Smooth muscle cell (in vitro differentiated cells): ENCODE measurements at regions not wholly inside any gene's neighbourhood (a gene's known extent, or its start where the extent isn't known, plus 50 kb on each side); places are given as distances from the start of the nearest gene placed in this dataset.

Experiments used
- DNase-seq: peaks from one replicate; lab custom pipeline; 2025; ENCODE audit not compliant: unreplicated experiment; lab: John Stamatoyannopoulos, UW
- H2AFZ ChIP-seq: fragments of 200-600 bp; sonication (generic); 2 replicates; pipeline ENCODE4 v1.6.0; 2016; ENCODE audit warnings: antibody characterized with exemption, low read depth, mild to moderate bottlenecking
- H3F3A ChIP-seq: fragments of 200-600 bp; sonication (generic); 2 replicates; pipeline ENCODE4 v1.6.0; 2017; ENCODE audit warnings: antibody characterized with exemption, low read depth
- H3K27ac ChIP-seq: fragments of 200-600 bp; sonication (generic); 2 replicates; pipeline ENCODE4 v1.5.1; 2016; ENCODE audit warnings: low read depth, mild to moderate bottlenecking
- H3K27me3 ChIP-seq: fragments of 200-600 bp; sonication (generic); 2 replicates; pipeline ENCODE4 v1.6.1; 2016; ENCODE audit warnings: low read depth, mild to moderate bottlenecking
- H3K36me3 ChIP-seq: fragments of 200-600 bp; sonication (generic); 2 replicates; pipeline ENCODE4 v1.5.1; 2016; ENCODE audit warnings: low read depth
- H3K4me1 ChIP-seq: fragments of 200-600 bp; sonication (generic); 2 replicates; pipeline ENCODE4 v1.5.1; 2016; ENCODE audit warnings: low read depth
- H3K4me2 ChIP-seq: fragments of 200-600 bp; sonication (generic); 2 replicates; pipeline ENCODE4 v1.6.0; 2016; ENCODE audit warnings: mild to moderate bottlenecking
- H3K4me3 ChIP-seq: fragments of 200-600 bp; sonication (generic); 2 replicates; pipeline ENCODE4 v1.5.1; 2016; ENCODE audit warnings: mild to moderate bottlenecking
- H3K79me2 ChIP-seq: fragments of 200-600 bp; sonication (generic); 2 replicates; pipeline ENCODE4 v1.6.0; 2016; ENCODE audit warnings: low read depth, mild to moderate bottlenecking
- H3K9ac ChIP-seq: fragments of 200-600 bp; sonication (generic); 2 replicates; pipeline ENCODE4 v1.6.0; 2016; ENCODE audit warnings: low read depth
- H3K9me3 ChIP-seq: fragments of 200-600 bp; sonication (generic); replicated peaks from 2 replicates; pipeline ENCODE4 v1.5.1; 2016; ENCODE audit warnings: low read depth
- H4K20me1 ChIP-seq: fragments of 200-600 bp; sonication (generic); 2 replicates; pipeline ENCODE4 v1.6.0; 2016; ENCODE audit warnings: low read depth
- CTCF ChIP-seq: fragments of 200-600 bp; sonication (generic); IDR thresholded peaks from 2 replicates; pipeline ENCODE4 v1.5.1; 2017; ENCODE audit warnings: borderline replicate concordance, mild to moderate bottlenecking, antibody characterized with exemption; ENCODE audit not compliant: insufficient read depth, poor library complexity, severe bottlenecking
- WGBS: methylation state at CpG from one replicate; pipeline ENCODE4 v1.1.7; 2016; ENCODE audit warnings: low lambda C conversion rate; 5-methylcytosine and 5-hydroxymethylcytosine counted together

- H3K27me3 ChIP-seq = no peaks in the 10 kb centered on the region
- H3K4me3 ChIP-seq = no peak overlapping the region
- no peak overlapping the region for H2AFZ ChIP-seq
- H3K27ac ChIP-seq = no peak overlapping the region
- no peaks in the 10 kb centered on the region for H3F3A ChIP-seq
- 88% methylated on average over 2 of the region's 2 CpGs for WGBS
- TF ChIP-seq CTCF = no peak
- no peak overlapping the region for H3K9ac ChIP-seq
- no peaks in the 10 kb centered on the region for H3K36me3 ChIP-seq
- H3K79me2 ChIP-seq = no peaks in the 10 kb centered on the region
- H4K20me1 ChIP-seq = no peaks in the 10 kb centered on the region
- no peak for DNase-seq
- H3K4me1 ChIP-seq = no peaks in the 10 kb centered on the region
- no peaks in the 10 kb centered on the region for H3K9me3 ChIP-seq
- no peak overlapping the region for H3K4me2 ChIP-seq
These were observed 370.5 kb upstream of the ARID1B start for GRCh38 chr6:156406688-156407087.

- no peak overlapping the region for H3K27ac ChIP-seq
- H3K9ac ChIP-seq = no peak overlapping the region
- no peak overlapping the region for H3K4me3 ChIP-seq
- no peaks in the 10 kb centered on the region for H3K9me3 ChIP-seq
- no peaks in the 10 kb centered on the region for H3K4me1 ChIP-seq
- no peak for DNase-seq
- no peaks in the 10 kb centered on the region for H3K79me2 ChIP-seq
- WGBS = 96% methylated on average over 3 of the region's 3 CpGs
- no peak overlapping the region for H2AFZ ChIP-seq
- no peak for TF ChIP-seq CTCF
- H3K4me2 ChIP-seq = no peak overlapping the region
- H4K20me1 ChIP-seq = no peaks in the 10 kb centered on the region
- H3K27me3 ChIP-seq = no peaks in the 10 kb centered on the region
- no peaks in the 10 kb centered on the region for H3F3A ChIP-seq
- H3K36me3 ChIP-seq = no peaks in the 10 kb centered on the region
These were observed 371.1 kb upstream of the ARID1B start for GRCh38 chr6:156406099-156406498.

- Histone ChIP-seq H3K27me3 (no peaks in the 10 kb centered on the region), H3K4me3 (no peak overlapping the region), H3K27ac (no peak overlapping the region), H3K79me2 (no peaks in the 10 kb centered on the region), H3F3A (no peaks in the 10 kb centered on the region), H3K4me2 (no peak overlapping the region), H3K9ac (no peak overlapping the region), H3K9me3 (no peaks in the 10 kb centered on the region), H3K4me1 (no peaks in the 10 kb centered on the region), H3K36me3 (no peaks in the 10 kb centered on the region), H4K20me1 (no peaks in the 10 kb centered on the region), H2AFZ (no peak overlapping the region)
- TF ChIP-seq CTCF = no peak
- no peak for DNase-seq
These were observed 374.6 kb upstream of the ARID1B start for GRCh38 chr6:156402628-156403027.

GRCh38 chr6:156402227-156402626 is 375.0 kb upstream of the ARID1B start:
- H3K4me1 ChIP-seq = no peaks in the 10 kb centered on the region
- H3K9me3 ChIP-seq = no peaks in the 10 kb centered on the region
- no peaks in the 10 kb centered on the region for H3K79me2 ChIP-seq
- H3K4me3 ChIP-seq = no peak overlapping the region
- no peak overlapping the region for H3K27ac ChIP-seq
- H3K4me2 ChIP-seq = no peak overlapping the region
- no peaks in the 10 kb centered on the region for H4K20me1 ChIP-seq
- no peaks in the 10 kb centered on the region for H3K27me3 ChIP-seq
- no peak overlapping the region for H2AFZ ChIP-seq
- no peaks in the 10 kb centered on the region for H3K36me3 ChIP-seq
- no peaks in the 10 kb centered on the region for H3F3A ChIP-seq
- WGBS = 29% methylated on average over 1 of the region's 1 CpG
- no peak for TF ChIP-seq CTCF
- no peak overlapping the region for H3K9ac ChIP-seq
- no peak for DNase-seq
